ENCODE measurements at regions not wholly inside any gene's neighbourhood (a gene's known extent, or its start where the extent isn't known, plus 50 kb on each side); places are given as distances from the start of the nearest gene placed in this dataset.
"Not testable (repeated sequence)": the region's sequence is repeated elsewhere in the genome, so short reads cannot be mapped to it uniquely, and the experiment has no call there.

GRCh38 chr7:85914437-85914836 is 727.6 kb upstream of the SEMA3D start:
- TF ChIP-seq CTCF (IDR thresholded peaks at IDR 0.05; ENCODE audit: insufficient read depth, low read length, severe bottlenecking) = no peak
- Histone ChIP-seq H3K27me3 (ENCODE audit: control insufficient read depth, insufficient read depth, low read length) (no peaks in the 10 kb centered on the region), H3K4me3 (ENCODE audit: low read depth, low read length) (no peak overlapping the region), H3K36me3 (ENCODE audit: control insufficient read depth, insufficient read depth, low read length) (no peaks in the 10 kb centered on the region)
- FAIRE-seq (no peak), DNase-seq (ENCODE audit: low read depth) (no peak)

GRCh38 chr7:85908051-85908450 is 721.2 kb upstream of the SEMA3D start:
- Histone ChIP-seq H3K4me3 (ENCODE audit: low read depth, low read length) (no peak overlapping the region), H3K36me3 (ENCODE audit: control insufficient read depth, insufficient read depth, low read length) (no peaks in the 10 kb centered on the region), H3K27me3 (ENCODE audit: control insufficient read depth, insufficient read depth, low read length) (no peaks in the 10 kb centered on the region)
- no peak for TF ChIP-seq CTCF (IDR thresholded peaks at IDR 0.05; ENCODE audit: insufficient read depth, low read length, severe bottlenecking)
- no peak for DNase-seq (ENCODE audit: low read depth)
- no peak for FAIRE-seq

- FAIRE-seq = no peak
- H3K27me3 ChIP-seq (ENCODE audit: control insufficient read depth, insufficient read depth, low read length) = no peaks in the 10 kb centered on the region
Measured at GRCh38 chr7:85897967-85898366, 711.1 kb upstream of the SEMA3D start.

GRCh38 chr7:85896531-85896930 is 709.7 kb upstream of the SEMA3D start:
- Histone ChIP-seq H3K4me3 (ENCODE audit: low read depth, low read length) (no peak overlapping the region), H3K36me3 (ENCODE audit: control insufficient read depth, insufficient read depth, low read length) (no peaks in the 10 kb centered on the region), H3K27me3 (ENCODE audit: control insufficient read depth, insufficient read depth, low read length) (no peaks in the 10 kb centered on the region)
- no peak for TF ChIP-seq CTCF (IDR thresholded peaks at IDR 0.05; ENCODE audit: insufficient read depth, low read length, severe bottlenecking)
- FAIRE-seq (no peak), DNase-seq (ENCODE audit: low read depth) (no peak)

More at GRCh38 chr7:85897967-85898366, 711.1 kb upstream of the SEMA3D start:
- Histone ChIP-seq H3K4me3 (ENCODE audit: low read depth, low read length) (no peak overlapping the region), H3K36me3 (ENCODE audit: control insufficient read depth, insufficient read depth, low read length) (no peaks in the 10 kb centered on the region)
- TF ChIP-seq CTCF (IDR thresholded peaks at IDR 0.05; ENCODE audit: insufficient read depth, low read length, severe bottlenecking) = no peak
- DNase-seq (ENCODE audit: low read depth) = no peak

GRCh38 chr7:85895835-85896234 is 709.0 kb upstream of the SEMA3D start:
- H3K4me3 ChIP-seq (ENCODE audit: low read depth, low read length) = no peak overlapping the region
- no peaks in the 10 kb centered on the region for H3K27me3 ChIP-seq (ENCODE audit: control insufficient read depth, insufficient read depth, low read length)
- no peaks in the 10 kb centered on the region for H3K36me3 ChIP-seq (ENCODE audit: control insufficient read depth, insufficient read depth, low read length)
- no peak for FAIRE-seq
- DNase-seq (ENCODE audit: low read depth) = no peak
- TF ChIP-seq CTCF (IDR thresholded peaks at IDR 0.05; ENCODE audit: insufficient read depth, low read length, severe bottlenecking) = no peak

GRCh38 chr7:85891900-85892299 is 705.0 kb upstream of the SEMA3D start:
- FAIRE-seq; DNase-seq (ENCODE audit: low read depth); H3K4me3 ChIP-seq (ENCODE audit: low read depth, low read length); H3K27me3 ChIP-seq (ENCODE audit: control insufficient read depth, insufficient read depth, low read length); H3K36me3 ChIP-seq (ENCODE audit: control insufficient read depth, insufficient read depth, low read length): not testable (repeated sequence)
